ENCODE measurements at regions not wholly inside any gene's neighbourhood (a gene's known extent, or its start where the extent isn't known, plus 50 kb on each side); places are given as distances from the start of the nearest gene placed in this dataset.

DNA sequence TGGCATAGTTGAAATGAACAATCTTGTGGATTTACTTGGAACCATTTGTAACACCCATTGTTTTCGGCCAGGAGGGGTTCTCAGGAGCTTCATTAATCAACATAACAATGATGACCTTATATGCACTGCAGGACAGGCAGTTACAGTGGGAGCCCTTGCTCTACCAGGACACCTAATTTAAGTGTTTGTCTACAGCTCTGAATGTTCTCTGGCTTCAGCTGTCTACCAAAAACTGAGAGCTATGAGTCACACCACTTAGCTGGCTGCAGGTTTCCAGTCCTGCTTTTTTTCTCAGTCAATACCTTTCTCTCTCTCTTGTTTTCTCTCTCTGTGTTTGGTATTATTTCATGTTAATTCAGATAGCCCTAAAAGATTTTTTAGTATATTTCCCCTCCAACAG is 105.4 kb upstream of the MBNL2 start:
- Mint-ChIP-seq H3K27me3 (ENCODE audit: low read depth) (peaks cover 6% of the 10 kb centered on the region; the same call in 1 of the 2 replicates), H3K4me3 (no peak overlapping the region), H3K9me3 (peaks cover 9% of the 10 kb centered on the region; the same call in 1 of the 2 replicates), H3K4me1 (peaks cover 25% of the 10 kb centered on the region), H3K27ac (no peak overlapping the region), H3K36me3 (no peaks in the 10 kb centered on the region)
- DNase-seq (ENCODE audit: low spot score): no peak
- TF ChIP-seq ZNF121 (CRISPR knock-in tag; IDR thresholded peaks at IDR 0.05): no peak
- TF ChIP-seq, protein P1, sequence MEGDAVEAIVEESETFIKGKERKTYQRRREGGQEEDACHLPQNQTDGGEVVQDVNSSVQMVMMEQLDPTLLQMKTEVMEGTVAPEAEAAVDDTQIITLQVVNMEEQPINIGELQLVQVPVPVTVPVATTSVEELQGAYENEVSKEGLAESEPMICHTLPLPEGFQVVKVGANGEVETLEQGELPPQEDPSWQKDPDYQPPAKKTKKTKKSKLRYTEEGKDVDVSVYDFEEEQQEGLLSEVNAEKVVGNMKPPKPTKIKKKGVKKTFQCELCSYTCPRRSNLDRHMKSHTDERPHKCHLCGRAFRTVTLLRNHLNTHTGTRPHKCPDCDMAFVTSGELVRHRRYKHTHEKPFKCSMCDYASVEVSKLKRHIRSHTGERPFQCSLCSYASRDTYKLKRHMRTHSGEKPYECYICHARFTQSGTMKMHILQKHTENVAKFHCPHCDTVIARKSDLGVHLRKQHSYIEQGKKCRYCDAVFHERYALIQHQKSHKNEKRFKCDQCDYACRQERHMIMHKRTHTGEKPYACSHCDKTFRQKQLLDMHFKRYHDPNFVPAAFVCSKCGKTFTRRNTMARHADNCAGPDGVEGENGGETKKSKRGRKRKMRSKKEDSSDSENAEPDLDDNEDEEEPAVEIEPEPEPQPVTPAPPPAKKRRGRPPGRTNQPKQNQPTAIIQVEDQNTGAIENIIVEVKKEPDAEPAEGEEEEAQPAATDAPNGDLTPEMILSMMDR (IDR thresholded peaks at IDR 0.05): no peak
- TF ChIP-seq PRRX2 (CRISPR knock-in tag; IDR thresholded peaks at IDR 0.05): no peak
- no peak for TF ChIP-seq GRHL2 (CRISPR knock-in tag; IDR thresholded peaks at IDR 0.05; ENCODE audit: insufficient replicate concordance, severe bottlenecking)
- TF ChIP-seq ZNF423 (CRISPR knock-in tag; IDR thresholded peaks at IDR 0.05): no peak
- no peak for TF ChIP-seq CREB1 (CRISPR knock-in tag; IDR thresholded peaks at IDR 0.05)
- no peak for TF ChIP-seq ZNF138 (CRISPR knock-in tag; conservative IDR thresholded peaks at IDR 0.05)
- no peak for TF ChIP-seq GTF2I (CRISPR knock-in tag; conservative IDR thresholded peaks at IDR 0.05)
- peak; percentile 66 for ATAC-seq
- ChIA-PET POLR2A (no interaction called here), CTCF (interaction anchor here (1.1 to 2.5 kb wide), 2 partner anchors 9 to 96 kb away, joined by 3 to 8 read pairs; no protein-coding TSS in a partner anchor)

DNA sequence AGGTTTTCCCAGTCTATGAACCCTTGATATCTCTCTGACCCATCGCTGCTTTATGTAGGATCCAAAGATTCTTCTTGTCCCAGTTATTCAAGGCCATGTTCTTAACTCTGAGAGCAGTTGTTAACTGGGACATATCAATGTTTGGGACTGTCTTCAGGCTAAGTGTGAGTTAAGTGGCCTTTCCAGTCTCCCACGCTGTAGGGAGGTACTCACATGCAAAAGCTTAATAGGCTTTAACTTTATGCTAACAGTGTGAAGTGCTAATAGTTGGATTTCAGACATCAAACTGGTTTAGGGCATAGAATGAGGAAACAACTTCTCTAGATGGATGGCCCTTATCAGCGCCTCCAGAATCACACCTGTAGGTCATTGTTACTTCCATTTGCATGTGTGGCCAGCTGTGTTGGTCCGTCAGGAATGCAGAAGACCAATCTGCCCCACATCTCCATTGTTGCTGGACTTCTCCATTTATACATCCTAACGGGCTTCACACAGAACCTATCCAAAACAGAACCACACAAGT is 104.7 kb upstream of the MBNL2 start:
- Mint-ChIP-seq H3K4me1 (peaks cover 25% of the 10 kb centered on the region), H3K36me3 (no peaks in the 10 kb centered on the region), H3K4me3 (no peak overlapping the region), H3K27ac (no peak overlapping the region), H3K27me3 (ENCODE audit: low read depth) (peaks cover 6% of the 10 kb centered on the region; the same call in 1 of the 2 replicates), H3K9me3 (peaks cover 9% of the 10 kb centered on the region; the same call in 1 of the 2 replicates)
- DNase-seq (ENCODE audit: low spot score) (no peak), ATAC-seq (no peak)
- POLR2A ChIA-PET: no interaction called here
- CTCF ChIA-PET: interaction anchor here (1.1 kb wide), 1 partner anchor 95 kb away, joined by 3 read pairs; no protein-coding TSS in a partner anchor
- TF ChIP-seq NR3C1 (CRISPR knock-in tag; conservative IDR thresholded peaks at IDR 0.05; ENCODE audit: low read depth) (no peak), ZNF532 (CRISPR knock-in tag; IDR thresholded peaks at IDR 0.05; ENCODE audit: borderline replicate concordance) (no peak), ARID4B (CRISPR knock-in tag; IDR thresholded peaks at IDR 0.05; ENCODE audit: borderline replicate concordance) (no peak), PRRX2 (CRISPR knock-in tag; IDR thresholded peaks at IDR 0.05) (no peak), ZNF121 (CRISPR knock-in tag; IDR thresholded peaks at IDR 0.05) (no peak), IRF2 (CRISPR knock-in tag; IDR thresholded peaks at IDR 0.05; ENCODE audit: borderline replicate concordance, low read depth) (no peak), CREM (CRISPR knock-in tag; IDR thresholded peaks at IDR 0.05) (no peak), ZSCAN18 (CRISPR knock-in tag; IDR thresholded peaks at IDR 0.05) (no peak), ZNF219 (CRISPR knock-in tag; IDR thresholded peaks at IDR 0.05; ENCODE audit: borderline replicate concordance) (no peak)
- TF ChIP-seq, protein P2, sequence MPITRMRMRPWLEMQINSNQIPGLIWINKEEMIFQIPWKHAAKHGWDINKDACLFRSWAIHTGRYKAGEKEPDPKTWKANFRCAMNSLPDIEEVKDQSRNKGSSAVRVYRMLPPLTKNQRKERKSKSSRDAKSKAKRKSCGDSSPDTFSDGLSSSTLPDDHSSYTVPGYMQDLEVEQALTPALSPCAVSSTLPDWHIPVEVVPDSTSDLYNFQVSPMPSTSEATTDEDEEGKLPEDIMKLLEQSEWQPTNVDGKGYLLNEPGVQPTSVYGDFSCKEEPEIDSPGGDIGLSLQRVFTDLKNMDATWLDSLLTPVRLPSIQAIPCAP (CRISPR knock-in tag; IDR thresholded peaks at IDR 0.05): no peak
- TF ChIP-seq, protein P3, sequence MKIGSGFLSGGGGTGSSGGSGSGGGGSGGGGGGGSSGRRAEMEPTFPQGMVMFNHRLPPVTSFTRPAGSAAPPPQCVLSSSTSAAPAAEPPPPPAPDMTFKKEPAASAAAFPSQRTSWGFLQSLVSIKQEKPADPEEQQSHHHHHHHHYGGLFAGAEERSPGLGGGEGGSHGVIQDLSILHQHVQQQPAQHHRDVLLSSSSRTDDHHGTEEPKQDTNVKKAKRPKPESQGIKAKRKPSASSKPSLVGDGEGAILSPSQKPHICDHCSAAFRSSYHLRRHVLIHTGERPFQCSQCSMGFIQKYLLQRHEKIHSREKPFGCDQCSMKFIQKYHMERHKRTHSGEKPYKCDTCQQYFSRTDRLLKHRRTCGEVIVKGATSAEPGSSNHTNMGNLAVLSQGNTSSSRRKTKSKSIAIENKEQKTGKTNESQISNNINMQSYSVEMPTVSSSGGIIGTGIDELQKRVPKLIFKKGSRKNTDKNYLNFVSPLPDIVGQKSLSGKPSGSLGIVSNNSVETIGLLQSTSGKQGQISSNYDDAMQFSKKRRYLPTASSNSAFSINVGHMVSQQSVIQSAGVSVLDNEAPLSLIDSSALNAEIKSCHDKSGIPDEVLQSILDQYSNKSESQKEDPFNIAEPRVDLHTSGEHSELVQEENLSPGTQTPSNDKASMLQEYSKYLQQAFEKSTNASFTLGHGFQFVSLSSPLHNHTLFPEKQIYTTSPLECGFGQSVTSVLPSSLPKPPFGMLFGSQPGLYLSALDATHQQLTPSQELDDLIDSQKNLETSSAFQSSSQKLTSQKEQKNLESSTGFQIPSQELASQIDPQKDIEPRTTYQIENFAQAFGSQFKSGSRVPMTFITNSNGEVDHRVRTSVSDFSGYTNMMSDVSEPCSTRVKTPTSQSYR (CRISPR knock-in tag; IDR thresholded peaks at IDR 0.05): no peak
- TF ChIP-seq, protein P4, sequence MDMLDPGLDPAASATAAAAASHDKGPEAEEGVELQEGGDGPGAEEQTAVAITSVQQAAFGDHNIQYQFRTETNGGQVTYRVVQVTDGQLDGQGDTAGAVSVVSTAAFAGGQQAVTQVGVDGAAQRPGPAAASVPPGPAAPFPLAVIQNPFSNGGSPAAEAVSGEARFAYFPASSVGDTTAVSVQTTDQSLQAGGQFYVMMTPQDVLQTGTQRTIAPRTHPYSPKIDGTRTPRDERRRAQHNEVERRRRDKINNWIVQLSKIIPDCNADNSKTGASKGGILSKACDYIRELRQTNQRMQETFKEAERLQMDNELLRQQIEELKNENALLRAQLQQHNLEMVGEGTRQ (CRISPR knock-in tag; IDR thresholded peaks at IDR 0.05): no peak

All from WTC11 (cell line).